ENCODE measurements at regions not wholly inside any gene's neighbourhood (a gene's known extent, or its start where the extent isn't known, plus 50 kb on each side); places are given as distances from the start of the nearest gene placed in this dataset.

- no peaks in the 10 kb centered on the region for H3K27me3 ChIP-seq (ENCODE audit: low read depth)
- H3K4me1 ChIP-seq, result no peaks in the 10 kb centered on the region
- no peak overlapping the region for H3K4me3 ChIP-seq
- H3K9me3 ChIP-seq, result no peaks in the 10 kb centered on the region
- H3K36me3 ChIP-seq, result no peaks in the 10 kb centered on the region
- intact Hi-C loops (cut with DNase I), result no loop called here
- DNase-seq (no peak), ATAC-seq (no peak)
- TF ChIP-seq, protein P1, sequence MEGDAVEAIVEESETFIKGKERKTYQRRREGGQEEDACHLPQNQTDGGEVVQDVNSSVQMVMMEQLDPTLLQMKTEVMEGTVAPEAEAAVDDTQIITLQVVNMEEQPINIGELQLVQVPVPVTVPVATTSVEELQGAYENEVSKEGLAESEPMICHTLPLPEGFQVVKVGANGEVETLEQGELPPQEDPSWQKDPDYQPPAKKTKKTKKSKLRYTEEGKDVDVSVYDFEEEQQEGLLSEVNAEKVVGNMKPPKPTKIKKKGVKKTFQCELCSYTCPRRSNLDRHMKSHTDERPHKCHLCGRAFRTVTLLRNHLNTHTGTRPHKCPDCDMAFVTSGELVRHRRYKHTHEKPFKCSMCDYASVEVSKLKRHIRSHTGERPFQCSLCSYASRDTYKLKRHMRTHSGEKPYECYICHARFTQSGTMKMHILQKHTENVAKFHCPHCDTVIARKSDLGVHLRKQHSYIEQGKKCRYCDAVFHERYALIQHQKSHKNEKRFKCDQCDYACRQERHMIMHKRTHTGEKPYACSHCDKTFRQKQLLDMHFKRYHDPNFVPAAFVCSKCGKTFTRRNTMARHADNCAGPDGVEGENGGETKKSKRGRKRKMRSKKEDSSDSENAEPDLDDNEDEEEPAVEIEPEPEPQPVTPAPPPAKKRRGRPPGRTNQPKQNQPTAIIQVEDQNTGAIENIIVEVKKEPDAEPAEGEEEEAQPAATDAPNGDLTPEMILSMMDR (IDR thresholded peaks at IDR 0.05), result no peak
- H3K27ac ChIP-seq, result no peak overlapping the region
Measured at GRCh38 chr13:64633948-64634347, 2596.2 kb downstream of the PCDH9 start.

GRCh38 chr13:64627654-64628053 lies 2602.5 kb downstream of the PCDH9 start:
- ATAC-seq (no peak), DNase-seq (no peak)
- H3K9me3 ChIP-seq, result no peaks in the 10 kb centered on the region
- H3K27me3 ChIP-seq (ENCODE audit: low read depth), result no peaks in the 10 kb centered on the region
- no peaks in the 10 kb centered on the region for H3K36me3 ChIP-seq
- H3K4me3 ChIP-seq, result no peak overlapping the region
- intact Hi-C loops (cut with DNase I), result no loop called here
- TF ChIP-seq, protein P1 (IDR thresholded peaks at IDR 0.05), result no peak
- H3K4me1 ChIP-seq, result no peaks in the 10 kb centered on the region
- no peak overlapping the region for H3K27ac ChIP-seq

GRCh38 chr13:64626105-64626504 lies 2604.0 kb downstream of the PCDH9 start:
- ATAC-seq (no peak), DNase-seq (no peak)
- Histone ChIP-seq H3K27me3 (ENCODE audit: low read depth) (no peaks in the 10 kb centered on the region), H3K27ac (no peak overlapping the region), H3K36me3 (no peaks in the 10 kb centered on the region), H3K4me3 (no peak overlapping the region), H3K9me3 (no peaks in the 10 kb centered on the region), H3K4me1 (no peaks in the 10 kb centered on the region)
- intact Hi-C loops (cut with DNase I), result no loop called here
- TF ChIP-seq, protein P1 (IDR thresholded peaks at IDR 0.05), result no peak

DNA sequence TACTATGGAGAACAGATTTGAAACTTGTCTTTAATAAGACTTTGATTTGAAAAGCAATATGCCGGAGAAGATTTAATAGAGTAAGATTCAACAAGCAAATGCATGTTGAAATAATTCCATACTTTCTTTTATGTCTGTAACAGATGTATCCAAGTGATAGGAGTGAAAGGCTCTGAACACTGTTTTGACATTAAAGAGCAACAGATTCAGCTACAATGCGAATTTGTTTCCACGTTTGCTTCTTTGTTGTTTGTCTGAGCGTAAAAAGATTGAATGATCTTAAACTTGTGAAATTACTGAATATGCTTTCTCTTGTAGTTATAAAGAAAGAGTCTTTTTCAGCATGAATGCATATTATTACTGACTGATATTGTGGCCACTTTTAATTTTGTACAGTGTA lies 2612.9 kb downstream of the PCDH9 start:
- TF ChIP-seq, protein P1 (IDR thresholded peaks at IDR 0.05), result no peak
- ATAC-seq (no peak), DNase-seq (no peak)
- Histone ChIP-seq H3K4me1 (no peaks in the 10 kb centered on the region), H3K9me3 (no peaks in the 10 kb centered on the region), H3K27ac (no peak overlapping the region), H3K4me3 (no peak overlapping the region), H3K36me3 (no peaks in the 10 kb centered on the region), H3K27me3 (ENCODE audit: low read depth) (no peaks in the 10 kb centered on the region)
- intact Hi-C loops (cut with DNase I), result no loop called here

- TF ChIP-seq, protein P1 (IDR thresholded peaks at IDR 0.05), result no peak
- H3K27ac ChIP-seq, result no peak overlapping the region
- ATAC-seq, result no peak
- no peaks in the 10 kb centered on the region for H3K4me1 ChIP-seq
- no peaks in the 10 kb centered on the region for H3K9me3 ChIP-seq
- no peak for DNase-seq
- no peaks in the 10 kb centered on the region for H3K27me3 ChIP-seq (ENCODE audit: low read depth)
- intact Hi-C loops (cut with DNase I), result no loop called here
- H3K36me3 ChIP-seq, result no peaks in the 10 kb centered on the region
- H3K4me3 ChIP-seq, result no peak overlapping the region
Measured at GRCh38 chr13:64591971-64592370, 2638.2 kb downstream of the PCDH9 start.

GRCh38 chr13:64579331-64579730 lies 2650.8 kb downstream of the PCDH9 start:
- H3K4me3 ChIP-seq, result no peak overlapping the region
- DNase-seq, result no peak
- H3K27ac ChIP-seq, result no peak overlapping the region
- TF ChIP-seq, protein P1 (IDR thresholded peaks at IDR 0.05), result no peak
- H3K27me3 ChIP-seq (ENCODE audit: low read depth), result no peaks in the 10 kb centered on the region
- no peak for ATAC-seq
- no peaks in the 10 kb centered on the region for H3K9me3 ChIP-seq
- intact Hi-C loops (cut with DNase I), result no loop called here
- no peaks in the 10 kb centered on the region for H3K4me1 ChIP-seq
- H3K36me3 ChIP-seq, result no peaks in the 10 kb centered on the region

All from lower lobe of right lung (tissue), 2 donors.